ENCODE measurements at regions not wholly inside any gene's neighbourhood (a gene's known extent, or its start where the extent isn't known, plus 50 kb on each side); places are given as distances from the start of the nearest gene placed in this dataset.
"Not testable (repeated sequence)": the region's sequence is repeated elsewhere in the genome, so short reads cannot be mapped to it uniquely, and the experiment has no call there.

DNA sequence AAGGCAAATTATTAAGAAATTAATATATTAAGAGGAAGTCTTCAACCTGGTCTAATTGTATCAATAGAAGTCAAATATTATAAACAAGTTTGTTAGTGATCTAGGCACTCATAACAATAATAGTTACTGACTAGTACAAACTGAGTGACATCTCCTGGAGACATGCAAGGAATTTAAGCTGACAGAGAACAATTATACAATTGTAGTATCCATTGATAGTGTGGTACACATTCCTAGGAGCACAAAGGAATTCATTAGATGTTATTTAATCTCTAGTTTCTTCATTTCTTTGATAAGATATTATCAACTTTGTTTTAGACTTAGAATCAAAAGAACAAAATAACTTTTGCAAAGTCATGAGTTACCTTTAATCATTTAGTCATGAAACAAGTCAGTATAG is 1048.6 kb downstream of the PCDH7 start:
- DNase-seq: no peak

DNA sequence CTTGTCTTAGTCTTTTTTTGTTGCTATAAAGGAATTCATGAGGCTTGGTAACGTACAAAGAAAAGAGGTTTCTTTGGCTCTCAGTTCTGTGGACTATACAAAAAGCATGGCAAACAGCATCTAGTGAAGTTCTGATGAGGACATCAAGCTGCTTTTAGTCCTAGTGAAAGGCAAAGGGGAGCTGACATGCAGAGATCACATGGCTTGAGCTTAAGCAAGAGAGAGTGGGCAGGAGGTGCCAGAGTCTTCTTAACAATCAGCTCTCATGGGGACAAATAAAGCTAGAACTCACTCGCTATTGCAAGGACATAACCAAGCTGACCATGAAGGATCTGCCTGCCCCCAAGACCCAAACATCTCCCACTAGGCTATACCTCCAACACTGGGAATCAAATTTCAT is 1063.1 kb downstream of the PCDH7 start:
- DNase-seq: no peak

DNA sequence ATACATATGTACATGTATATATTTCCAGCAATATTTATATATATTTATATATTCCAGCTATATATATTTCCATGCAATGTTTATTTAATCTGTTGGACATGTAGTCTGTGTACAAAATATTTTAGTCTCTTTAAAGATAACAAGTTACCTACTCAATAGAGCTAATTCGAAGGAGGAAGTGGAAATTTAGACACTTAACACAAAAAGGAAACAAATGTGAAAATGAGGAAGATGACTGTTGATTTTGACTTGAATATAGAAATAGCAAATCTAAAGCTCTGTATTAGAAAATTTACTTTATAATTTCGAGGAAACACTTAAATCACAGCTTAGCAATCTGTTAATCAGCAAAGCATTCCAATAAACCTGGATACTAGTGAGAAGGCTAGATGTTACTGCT is 1064.4 kb downstream of the PCDH7 start:
- DNase-seq: no peak

DNA sequence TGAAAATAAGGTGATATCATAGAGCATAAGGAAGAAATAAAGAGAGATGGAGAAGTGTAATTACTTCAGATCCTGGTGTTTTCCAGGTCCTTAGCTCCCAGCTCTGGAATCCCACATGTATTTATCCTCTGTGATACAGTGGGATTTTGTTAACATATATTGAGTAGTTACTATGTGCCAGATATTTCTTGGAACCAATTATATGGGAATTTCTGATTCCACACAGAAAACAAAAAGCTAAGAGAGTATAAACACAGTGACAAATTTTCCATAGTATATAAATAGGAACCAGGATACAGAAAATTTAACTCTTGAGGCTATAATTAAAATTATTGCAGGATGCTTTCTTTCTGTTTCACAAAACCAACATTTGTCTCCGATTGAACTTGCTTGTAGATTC is 1067.5 kb downstream of the PCDH7 start:
- DNase-seq: no peak

DNA sequence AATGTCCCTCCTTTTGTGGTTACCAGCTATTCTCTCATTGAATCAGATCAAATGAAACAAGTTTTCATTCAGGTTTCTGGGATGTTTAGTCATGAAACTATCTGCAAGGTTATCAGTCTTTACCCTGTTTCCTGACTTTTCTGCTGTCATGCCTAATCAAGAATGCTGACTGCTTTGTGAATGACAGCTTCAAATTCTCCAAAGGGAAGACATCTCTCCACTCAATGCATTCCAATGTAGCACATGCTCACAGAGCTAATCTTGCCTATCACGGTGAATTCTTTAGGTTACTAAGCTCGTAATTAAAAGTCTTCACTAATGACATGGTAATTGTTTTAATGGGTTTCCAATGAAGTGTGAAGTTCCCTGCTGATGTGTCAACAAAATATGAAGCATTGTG is 1068.5 kb downstream of the PCDH7 start:
- no peak for DNase-seq

DNA sequence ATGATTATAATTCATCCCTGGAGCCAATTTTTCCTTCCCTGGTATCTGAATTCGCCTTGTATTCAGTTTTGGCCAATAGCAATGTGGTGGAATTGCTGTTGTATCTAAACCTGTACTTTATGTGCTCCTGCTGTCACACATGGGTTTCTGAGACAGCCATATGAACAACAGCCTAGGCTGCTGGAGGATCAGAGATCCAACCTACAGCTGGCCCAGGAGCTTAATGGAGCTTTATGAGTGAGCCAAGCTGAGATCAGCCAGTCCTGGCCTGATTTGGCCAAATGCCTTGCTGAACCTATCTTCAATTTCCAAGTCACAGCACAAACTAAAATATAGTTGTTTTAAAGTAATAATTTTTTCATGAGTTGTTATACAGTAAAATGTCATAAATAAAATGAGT is 1071.5 kb downstream of the PCDH7 start:
- no peak for DNase-seq

DNA sequence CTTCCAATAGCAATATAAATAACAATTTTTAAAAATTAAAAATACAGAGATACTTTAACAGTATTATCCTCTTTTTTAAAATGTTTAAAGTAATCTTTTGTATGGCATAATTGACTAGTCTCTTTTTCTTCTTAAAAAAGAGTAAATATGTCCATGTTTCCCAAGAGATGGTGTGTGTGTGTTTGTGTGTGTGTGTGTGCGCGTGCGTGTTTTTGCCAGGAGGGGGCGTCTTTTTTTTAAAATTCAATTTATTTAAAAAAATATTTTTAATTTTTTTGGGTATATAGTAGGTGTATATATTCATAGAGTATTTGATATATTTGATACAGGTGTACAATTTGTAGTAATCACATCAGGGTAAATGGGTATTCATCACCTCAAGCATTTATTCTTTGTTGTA is 1073.7 kb downstream of the PCDH7 start:
- DNase-seq: no peak

DNA sequence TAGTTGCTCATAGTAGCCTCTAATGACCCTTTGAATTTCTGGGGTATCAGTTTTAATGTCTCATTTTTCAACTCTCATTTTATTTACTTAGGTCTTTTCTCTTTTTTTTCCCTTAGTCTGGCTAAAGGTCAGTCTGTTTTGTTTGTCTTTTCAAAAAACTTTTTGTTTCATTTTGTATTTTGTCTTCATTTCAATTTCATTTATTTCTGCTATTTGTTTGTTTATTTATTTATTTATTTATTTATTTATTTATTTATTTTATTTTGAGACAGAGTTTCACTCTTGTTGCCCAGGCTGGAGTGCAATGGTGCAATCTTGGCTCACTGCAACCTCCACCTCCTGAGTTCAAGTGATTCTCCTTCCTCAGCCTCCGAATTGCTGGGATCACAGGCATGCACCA is 1076.9 kb downstream of the PCDH7 start:
- not testable (repeated sequence) for DNase-seq

DNA sequence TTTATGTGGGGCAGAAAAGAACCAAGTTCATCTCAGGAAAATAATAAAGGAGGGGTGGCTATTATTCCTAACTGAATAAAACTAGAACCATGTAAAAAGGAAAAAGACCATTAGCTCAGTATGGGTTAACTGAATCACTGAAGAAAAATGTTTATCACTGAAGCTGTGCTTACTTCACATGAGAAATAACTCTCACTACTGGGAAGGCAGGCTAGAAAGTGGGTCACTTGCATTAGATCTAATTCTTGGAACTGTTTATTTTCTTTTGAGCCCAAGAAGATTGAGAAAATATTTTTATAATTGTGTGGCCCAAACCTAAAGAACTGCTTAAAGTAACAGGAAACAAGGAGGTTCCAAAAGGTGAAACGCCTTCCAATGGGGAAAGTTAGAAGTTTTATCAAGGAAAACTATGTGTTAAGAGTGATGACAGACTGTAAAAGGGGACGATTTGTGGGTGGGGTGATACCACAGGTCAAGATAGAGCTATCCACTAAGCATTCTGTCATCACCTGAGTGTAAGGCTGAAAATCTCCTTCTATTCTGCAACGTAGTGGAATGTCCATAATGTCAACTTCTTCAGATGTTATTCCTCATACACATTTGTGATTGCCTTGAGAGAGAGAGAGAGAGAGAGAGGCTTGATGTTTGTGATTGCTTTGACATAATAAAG is 1083.5 kb downstream of the PCDH7 start:
- no peak for DNase-seq

DNA sequence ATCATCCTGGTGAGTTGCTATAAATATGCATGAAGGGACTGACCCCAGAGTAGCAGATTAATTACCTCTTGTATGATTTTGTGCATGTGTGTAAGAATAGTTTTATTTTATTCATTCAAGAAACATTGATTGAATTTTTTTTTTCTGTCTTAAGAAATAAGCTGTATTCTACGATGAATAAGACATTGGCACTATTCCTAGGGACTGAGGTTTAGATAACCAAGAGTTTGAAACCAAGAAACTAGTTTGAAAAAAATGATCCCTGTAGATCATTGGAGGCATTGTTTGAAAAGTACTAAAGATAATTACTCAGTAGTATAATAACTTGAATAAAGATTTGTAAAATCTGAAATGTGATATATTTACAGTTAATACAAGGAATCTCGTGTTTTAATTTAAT is 1086.9 kb downstream of the PCDH7 start:
- DNase-seq: no peak

DNA sequence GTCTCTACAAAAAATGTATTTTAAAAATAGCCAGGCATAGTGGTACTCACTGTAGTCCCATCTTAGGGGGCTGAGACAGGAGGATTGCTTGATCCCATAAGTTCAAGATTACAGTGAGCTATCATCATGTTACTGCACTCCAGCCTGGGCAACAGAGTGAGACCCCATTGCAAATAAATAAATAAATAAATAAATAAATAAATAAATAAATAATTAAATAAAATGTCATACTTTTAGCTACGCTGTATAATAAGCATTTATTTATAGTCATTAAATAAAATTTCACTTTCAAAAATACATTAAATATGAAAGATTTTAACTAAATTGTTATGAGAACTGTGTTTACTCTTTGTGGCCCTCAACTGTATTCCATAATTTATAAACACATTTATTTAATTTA is 1124.2 kb downstream of the PCDH7 start:
- no peak for DNase-seq

DNA sequence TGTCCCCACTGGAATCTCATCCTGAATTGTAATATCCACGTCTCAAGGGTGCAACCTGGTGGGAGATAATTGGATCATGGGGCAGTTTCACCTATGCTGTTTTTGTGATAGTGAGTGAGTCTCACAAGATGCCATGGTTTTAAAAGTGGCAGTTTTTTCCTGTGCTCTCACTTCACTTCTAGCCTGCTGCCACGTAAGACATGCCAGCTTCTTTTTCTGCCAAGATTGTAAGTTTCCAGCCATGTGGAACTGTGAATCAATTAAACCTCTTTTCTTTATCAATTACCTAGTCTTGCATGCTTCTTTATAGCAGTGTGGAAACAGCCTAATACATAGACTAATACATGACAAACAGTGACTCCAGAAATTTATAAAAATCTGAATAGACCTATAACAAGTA is 1131.8 kb downstream of the PCDH7 start:
- no peak for DNase-seq

DNA sequence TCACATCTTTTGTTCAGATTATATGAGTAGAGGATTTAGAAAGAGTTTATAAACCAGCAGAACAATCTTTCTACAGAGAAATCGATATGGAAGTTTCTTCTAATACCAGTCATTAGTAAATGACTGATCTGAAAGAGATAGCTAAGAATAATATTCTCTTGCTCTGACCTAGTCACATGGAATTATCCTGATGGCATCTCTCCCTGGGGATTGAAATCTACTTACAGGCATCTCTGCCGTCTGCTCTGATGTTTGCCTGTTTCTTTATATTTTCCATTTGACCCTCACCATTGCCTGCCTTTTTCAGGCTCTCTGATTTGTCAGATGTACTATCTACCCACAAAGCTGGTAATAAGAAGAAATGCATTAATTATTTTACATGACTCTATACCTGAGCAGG is 1157.3 kb downstream of the PCDH7 start:
- no peak for DNase-seq

DNA sequence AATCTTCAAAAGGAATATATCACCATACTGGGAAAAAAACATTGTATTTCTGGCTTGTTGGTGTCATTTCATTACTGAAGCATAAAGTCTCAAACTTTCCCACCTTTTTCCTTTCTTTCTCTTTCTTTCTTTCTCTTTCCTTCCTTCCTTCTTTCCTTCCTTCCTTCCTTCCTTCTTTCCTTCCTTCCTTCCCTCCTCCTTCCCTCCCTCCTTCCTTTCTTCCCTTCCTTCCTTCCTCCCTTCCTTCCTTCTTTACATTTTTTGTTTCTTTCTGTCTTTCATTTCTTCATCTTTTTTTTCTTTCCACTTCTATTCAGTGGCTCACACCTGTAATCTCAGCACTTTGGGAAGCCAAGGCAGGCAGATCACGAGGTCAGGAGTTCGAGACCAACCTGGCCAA is 1160.7 kb downstream of the PCDH7 start:
- not testable (repeated sequence) for DNase-seq

DNA sequence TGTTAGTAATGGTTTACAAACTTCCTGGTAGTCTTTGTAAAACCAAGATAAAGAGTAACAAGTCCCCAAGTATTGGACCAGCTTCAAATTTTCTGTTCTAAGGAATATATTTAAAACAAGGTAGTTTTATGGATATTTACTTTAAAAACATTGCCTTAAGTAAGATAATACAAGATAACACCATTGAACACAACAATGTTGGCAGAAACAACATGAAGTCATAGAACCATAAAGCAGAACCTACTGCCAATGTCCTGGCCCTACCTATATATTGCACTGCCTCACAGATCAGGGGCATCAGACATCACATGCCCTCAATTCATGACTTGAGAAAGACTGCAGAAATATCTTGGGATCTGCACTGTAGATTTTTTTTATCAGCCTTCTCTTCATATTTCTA is 1176.2 kb downstream of the PCDH7 start:
- no peak for DNase-seq

DNA sequence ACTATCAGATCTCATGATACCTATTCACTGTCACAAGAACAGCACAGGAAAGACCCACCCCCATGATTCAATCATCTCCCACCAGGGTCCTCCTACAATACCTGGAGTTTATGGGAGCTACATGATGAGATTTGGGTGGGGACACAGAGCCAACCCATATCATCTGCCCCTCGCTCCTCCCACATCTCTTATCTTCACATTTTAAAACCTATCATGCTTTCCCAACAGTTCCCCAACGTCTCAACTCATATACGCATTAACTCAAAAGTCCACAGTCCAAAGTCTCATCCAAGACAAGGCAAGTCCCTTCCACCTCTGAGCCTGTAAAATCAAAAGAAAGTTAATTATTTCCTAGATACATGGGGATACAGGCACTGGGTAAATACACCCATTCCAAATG is 1185.2 kb downstream of the PCDH7 start:
- no peak for DNase-seq

DNA sequence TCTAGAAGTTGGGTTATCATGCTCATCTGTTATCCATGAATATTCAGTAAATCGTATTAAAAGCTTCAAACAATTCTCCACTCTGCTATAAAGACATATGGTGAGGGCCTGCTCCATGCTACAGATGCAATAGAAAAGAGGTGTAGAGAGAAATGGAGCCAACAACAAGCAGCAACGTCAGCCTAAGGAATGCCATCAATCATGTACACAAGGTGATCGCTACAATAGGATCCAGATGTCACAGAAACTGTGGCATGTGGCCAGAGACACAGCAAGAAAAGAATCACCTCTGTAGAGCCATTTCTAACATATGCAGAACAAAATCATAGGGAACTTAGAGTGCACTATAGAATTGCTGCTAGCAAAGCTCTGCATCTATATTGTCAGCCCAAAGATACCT is 1188.1 kb downstream of the PCDH7 start:
- no peak for DNase-seq

DNA sequence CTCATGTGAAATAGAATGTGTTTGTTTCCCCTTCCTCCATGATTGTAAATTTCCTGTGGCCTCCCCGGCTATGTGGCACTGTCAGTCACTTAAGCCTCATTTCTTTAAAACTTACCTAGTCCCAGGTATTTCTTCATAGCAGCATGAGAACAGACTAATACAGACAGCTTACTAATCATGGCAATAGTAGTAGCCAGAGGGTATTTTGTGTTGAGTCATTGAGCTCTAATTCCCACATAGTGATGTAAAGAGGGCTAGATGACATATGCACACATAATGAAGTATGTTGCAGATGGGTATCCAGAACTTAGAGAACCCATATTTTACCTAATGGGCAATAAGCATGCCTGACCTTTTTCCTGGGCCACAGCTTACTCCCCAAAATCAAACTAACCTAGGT is 1197.2 kb downstream of the PCDH7 start:
- no peak for DNase-seq

DNA sequence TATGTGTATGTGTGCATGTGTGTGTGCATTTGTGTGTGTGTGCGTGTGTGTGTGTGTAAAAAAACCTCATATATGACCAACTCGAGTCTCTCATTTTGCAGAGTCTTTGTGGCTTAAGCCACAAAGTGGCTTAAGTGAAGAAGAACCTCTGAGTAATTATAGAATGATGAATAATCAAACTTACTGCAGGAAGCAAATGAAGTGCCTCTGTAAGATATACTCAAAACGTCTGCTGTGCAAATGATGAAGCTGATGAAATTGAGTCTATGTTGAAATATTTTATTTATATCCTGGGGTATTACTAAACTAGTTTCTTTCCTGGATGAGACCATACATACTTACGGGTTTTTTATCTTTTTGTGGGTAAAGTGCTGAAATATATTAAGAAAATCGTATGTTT is 1198.7 kb downstream of the PCDH7 start:
- peak; percentile 5 to 6 for DNase-seq

DNA sequence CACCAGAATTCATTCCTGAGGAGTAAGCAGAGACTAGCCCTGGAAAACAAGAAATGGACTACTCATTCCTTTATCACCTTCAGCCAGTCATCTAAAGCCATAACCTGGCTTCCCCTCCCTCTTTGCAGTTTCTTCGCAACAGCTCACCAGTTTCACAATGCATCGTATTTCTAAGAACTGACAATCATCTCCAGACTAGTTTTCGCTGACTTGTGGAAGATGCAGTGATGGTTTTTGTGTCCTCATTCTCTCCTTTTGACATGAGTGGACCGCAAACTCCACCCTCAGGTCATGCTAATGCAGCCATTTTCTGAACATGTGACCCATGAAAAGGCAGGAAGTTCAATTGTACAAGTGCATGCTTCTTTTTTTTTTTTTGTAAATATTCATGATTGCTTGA is 1203.5 kb downstream of the PCDH7 start:
- DNase-seq: no peak

DNA sequence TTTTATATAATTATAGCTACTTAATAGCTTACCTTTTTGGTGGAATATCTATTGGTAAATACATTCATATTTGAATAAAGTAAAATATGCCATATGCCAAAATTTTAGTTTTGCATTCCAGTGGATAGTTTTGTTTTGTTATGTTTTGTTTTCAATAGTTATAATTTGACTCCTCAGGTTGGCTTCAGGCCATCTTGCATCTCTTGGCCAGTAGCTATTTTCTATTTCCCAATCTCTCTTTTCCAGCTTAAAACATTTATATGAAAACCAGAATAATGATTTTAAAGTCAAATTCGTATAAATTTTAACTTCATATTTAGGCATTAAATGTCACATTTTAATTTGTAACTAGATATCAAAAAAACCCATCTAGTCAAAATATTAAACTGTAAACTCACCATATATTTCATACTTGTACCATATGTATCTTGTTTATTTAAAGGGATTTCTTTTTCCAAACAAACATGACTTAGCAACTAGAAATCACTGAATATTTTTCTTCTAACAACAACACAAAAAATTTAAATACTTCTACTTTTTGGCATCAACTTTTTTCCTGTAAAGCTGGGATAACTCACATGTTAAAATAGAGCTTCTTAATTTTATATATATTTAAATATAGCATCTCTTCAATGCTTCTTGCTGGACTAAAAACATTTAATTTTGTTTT is 1209.6 kb downstream of the PCDH7 start:
- peak; percentile 20 to 24 for DNase-seq

DNA sequence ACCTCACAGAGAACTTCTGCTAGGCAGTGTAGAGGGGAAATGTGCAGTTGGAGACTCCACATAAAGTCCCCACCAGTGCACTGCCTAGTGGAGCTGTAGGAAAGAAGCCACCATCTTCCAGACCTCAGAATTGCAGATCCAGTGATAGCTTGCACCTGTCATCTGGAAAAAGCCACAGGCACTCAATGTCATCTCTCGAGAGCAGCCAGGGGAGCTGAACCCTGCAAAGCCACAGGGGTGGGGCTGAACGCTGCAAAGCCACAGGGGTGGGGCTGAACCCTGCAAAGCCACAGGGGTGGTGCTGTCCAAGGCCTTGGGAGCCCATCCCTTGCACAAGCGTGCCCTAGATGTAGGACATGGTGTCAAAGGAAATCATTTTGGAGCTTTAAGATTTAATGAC is 1226.3 kb downstream of the PCDH7 start:
- no peak for DNase-seq

DNA sequence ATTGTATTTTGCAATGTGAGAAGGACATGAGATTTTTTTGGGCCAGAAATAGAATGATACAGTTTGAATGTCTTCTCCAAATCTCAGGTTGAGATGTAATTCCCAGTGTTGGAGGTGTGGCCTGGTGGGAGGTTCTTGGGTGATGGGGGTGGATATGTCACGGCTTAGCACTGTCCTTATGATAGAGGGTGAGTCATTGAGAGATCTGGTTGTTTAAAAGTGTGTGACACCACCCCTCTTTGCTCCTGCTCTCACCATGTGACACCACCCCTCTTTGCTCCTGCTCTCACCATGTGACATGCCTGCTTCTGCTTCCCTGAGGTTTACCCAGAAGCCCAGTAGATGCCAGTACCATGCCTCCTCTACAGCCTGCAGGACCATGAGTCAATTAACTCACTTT is 1226.9 kb downstream of the PCDH7 start:
- DNase-seq: no peak

DNA sequence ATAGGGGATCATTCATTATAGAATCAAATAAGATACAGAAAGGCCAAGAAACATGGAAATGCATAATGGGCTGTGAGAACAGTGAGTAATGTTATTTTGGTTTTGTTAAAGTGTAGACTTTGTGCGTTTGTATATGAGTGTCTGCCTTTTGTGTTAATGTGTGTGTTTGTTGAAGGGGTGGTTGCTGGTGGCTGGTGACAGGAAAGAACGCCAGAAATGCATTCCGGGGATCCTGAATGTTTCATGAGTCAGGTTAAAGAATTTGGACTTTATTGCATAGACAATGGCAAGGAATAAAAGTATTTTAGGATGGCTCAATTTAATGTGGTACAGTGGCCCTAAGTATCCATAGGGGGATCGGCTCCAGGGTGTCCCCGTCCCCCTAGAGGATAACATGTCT is 1228.9 kb downstream of the PCDH7 start:
- DNase-seq: no peak
